ENCODE measurements at regions not wholly inside any gene's neighbourhood (a gene's known extent, or its start where the extent isn't known, plus 50 kb on each side); places are given as distances from the start of the nearest gene placed in this dataset.

- no peak for FAIRE-seq
Measured at GRCh38 chr3:87046241-87046640, 55.3 kb upstream of the VGLL3 start.

GRCh38 chr3:87045473-87045872, 54.5 kb upstream of the VGLL3 start:
- ChIA-PET CTCF (ENCODE audit: low intra/inter-chr PET ratio, low total read pairs) (no interaction called here), POLR2A (no interaction called here)
- Histone ChIP-seq H3K27ac (ENCODE audit: extremely low read length, insufficient read depth, low read length) (no peak overlapping the region), H4K20me1 (ENCODE audit: insufficient read depth, low read length) (no peaks in the 10 kb centered on the region), H3K79me2 (ENCODE audit: insufficient read depth, low read length) (no peaks in the 10 kb centered on the region), H3K4me2 (ENCODE audit: low read depth, low read length) (no peak overlapping the region), H3K36me3 (replicated peaks in 1 of 2; ENCODE audit: control insufficient read depth in 1 of 2, insufficient read depth in 2 of 2, low read length in 2 of 2) (no peaks in the 10 kb centered on the region), H3K9me3 (ENCODE audit: low read length) (no peaks in the 10 kb centered on the region), H3K4me3 (replicated peaks in 1 of 3; ENCODE audit: insufficient read depth in 1 of 3, low read depth in 2 of 3, low read length in 3 of 3) (no peak overlapping the region), H3K27me3 (ENCODE audit: control insufficient read depth in 1 of 2, insufficient read depth in 2 of 2, low read length in 2 of 2) (no peaks in the 10 kb centered on the region), H2AFZ (ENCODE audit: low read length) (no peak overlapping the region), H3K4me1 (ENCODE audit: insufficient read depth, low read length) (no peaks in the 10 kb centered on the region), H3K9ac (ENCODE audit: insufficient read depth, low read depth, low read length) (no peak overlapping the region)
- FAIRE-seq (no peak), DNase-seq (ENCODE audit: low spot score) (no peak), ATAC-seq (no peak)
- in situ Hi-C loops (cut with HindIII; ENCODE audit: extremely low pct_ligation_motif_present, low pct_unique_long_range_greater_than_20kb): no loop called here
- no TSS peak for BruUV-seq (replicated peaks)
- TF ChIP-seq ZNF572 (CRISPR knock-in tag; IDR thresholded peaks at IDR 0.05) (no peak), KDM3A (CRISPR knock-in tag; IDR thresholded peaks at IDR 0.05; ENCODE audit: low read depth) (no peak), ZNF382 (CRISPR knock-in tag; IDR thresholded peaks at IDR 0.05; ENCODE audit: borderline replicate concordance) (no peak), ZNF773 (CRISPR knock-in tag; IDR thresholded peaks at IDR 0.05; ENCODE audit: borderline replicate concordance) (no peak)
- WGBS (ENCODE audit: low lambda C conversion rate): 0% methylated on average over 1 of the region's 1 CpG
- intact Hi-C loops (cut with micrococcal nuclease; ENCODE audit: unreplicated experiment): no loop called here

More at GRCh38 chr3:87046241-87046640, 55.3 kb upstream of the VGLL3 start:
- no peak overlapping the region for H3K4me3 ChIP-seq (replicated peaks in 1 of 3; ENCODE audit: insufficient read depth in 1 of 3, low read depth in 2 of 3, low read length in 3 of 3)
- H3K9ac ChIP-seq (ENCODE audit: insufficient read depth, low read depth, low read length): no peak overlapping the region
- H3K4me2 ChIP-seq (ENCODE audit: low read depth, low read length): no peak overlapping the region
- TF ChIP-seq EHMT2 (IDR thresholded peaks at IDR 0.05; ENCODE audit: borderline replicate concordance, low read depth, low read length): no peak
- TF ChIP-seq FOXP1 (IDR thresholded peaks at IDR 0.05): no peak
- no peak for TF ChIP-seq FOXP1 (CRISPR knock-in tag; IDR thresholded peaks at IDR 0.05)
- no peak for TF ChIP-seq FOXO1 (CRISPR knock-in tag; IDR thresholded peaks at IDR 0.05)
- no peak overlapping the region for H2AFZ ChIP-seq (ENCODE audit: low read length)
- DNase-seq (ENCODE audit: low spot score) (no peak), ATAC-seq (no peak)
- no peaks in the 10 kb centered on the region for H3K79me2 ChIP-seq (ENCODE audit: insufficient read depth, low read length)
- ChIA-PET POLR2A (no interaction called here), CTCF (ENCODE audit: low intra/inter-chr PET ratio, low total read pairs) (no interaction called here)
- no peaks in the 10 kb centered on the region for H3K27me3 ChIP-seq (ENCODE audit: control insufficient read depth in 1 of 2, insufficient read depth in 2 of 2, low read length in 2 of 2)
- no peaks in the 10 kb centered on the region for H4K20me1 ChIP-seq (ENCODE audit: insufficient read depth, low read length)
- intact Hi-C loops (cut with micrococcal nuclease; ENCODE audit: unreplicated experiment) (no loop called here), in situ Hi-C loops (cut with HindIII; ENCODE audit: extremely low pct_ligation_motif_present, low pct_unique_long_range_greater_than_20kb) (no loop called here)
- no peak overlapping the region for H3K27ac ChIP-seq (ENCODE audit: extremely low read length, insufficient read depth, low read length)
- BruUV-seq (replicated peaks): no TSS peak
- H3K36me3 ChIP-seq (replicated peaks in 1 of 2; ENCODE audit: control insufficient read depth in 1 of 2, insufficient read depth in 2 of 2, low read length in 2 of 2): no peaks in the 10 kb centered on the region
- no peaks in the 10 kb centered on the region for H3K9me3 ChIP-seq (ENCODE audit: low read length)
- WGBS (ENCODE audit: low lambda C conversion rate): 3% methylated on average over 4 of the region's 4 CpGs
- H3K4me1 ChIP-seq (ENCODE audit: insufficient read depth, low read length): no peaks in the 10 kb centered on the region
